GM12874 (cell line): ENCODE measurements at regions not wholly inside any gene's neighbourhood (a gene's known extent, or its start where the extent isn't known, plus 50 kb on each side); places are given as distances from the start of the nearest gene placed in this dataset.

ENCODE experiments used
- CTCF ChIP-seq: IDR thresholded peaks from 2 replicates; pipeline ENCODE4 v1.5.1; 2011; ENCODE audit warnings: low read depth, mild to moderate bottlenecking, control low read depth, low read length, moderate library complexity; ENCODE audit not compliant: insufficient read depth

GRCh38 chr9:28320616-28321015 lies 747.3 kb upstream of the C9orf72 start:
- TF ChIP-seq CTCF = no peak

- no peak for TF ChIP-seq CTCF
Measured at GRCh38 chr9:28329323-28329722, 756.0 kb upstream of the C9orf72 start.

GRCh38 chr9:28332648-28333047 lies 759.4 kb upstream of the C9orf72 start:
- no peak for TF ChIP-seq CTCF

GRCh38 chr9:28341913-28342312 lies 768.6 kb upstream of the C9orf72 start:
- TF ChIP-seq CTCF = no peak

- no peak for TF ChIP-seq CTCF
Measured at GRCh38 chr9:28342815-28343338, 769.6 kb upstream of the C9orf72 start.

GRCh38 chr9:28363151-28363562 lies 789.9 kb upstream of the C9orf72 start:
- no peak for TF ChIP-seq CTCF

- TF ChIP-seq CTCF = no peak
Measured at GRCh38 chr9:28365020-28365640, 791.8 kb upstream of the C9orf72 start.
